HL-60 (cell line): ENCODE measurements at regions not wholly inside any gene's neighbourhood (a gene's known extent, or its start where the extent isn't known, plus 50 kb on each side); places are given as distances from the start of the nearest gene placed in this dataset.

Experiments used
- POLR2AphosphoS5 ChIP-seq: IDR thresholded peaks from 2 replicates; pipeline ENCODE4 v1.6.1; 2012; ENCODE audit warnings: low read depth
- TF ChIP-seq, protein P1 (sequence below): IDR thresholded peaks from one replicate; pipeline ENCODE4 v1.5.1; 2011; ENCODE audit warnings: low read length, control low read depth, inconsistent platforms; ENCODE audit not compliant: insufficient read depth

DNA sequence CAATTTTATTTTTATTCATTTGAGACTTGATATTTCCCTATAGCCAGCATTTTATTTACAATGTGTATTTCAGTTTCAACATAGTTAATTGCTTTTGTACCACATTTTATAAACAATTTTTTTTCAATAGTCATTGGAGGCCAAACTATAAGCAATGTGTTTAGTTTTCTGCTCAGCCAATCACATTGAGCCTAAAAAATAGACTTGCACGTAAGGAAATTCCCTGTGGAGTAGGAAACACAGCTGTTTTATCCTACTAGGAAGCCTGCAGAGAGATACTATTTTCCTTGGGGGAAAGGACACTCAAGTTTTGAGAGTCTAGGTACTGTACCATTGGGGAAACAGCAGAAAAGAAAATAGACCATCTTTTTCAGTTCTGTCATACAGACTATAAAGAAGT is 410.2 kb upstream of the GOT2 start:
- TF ChIP-seq, protein P1, sequence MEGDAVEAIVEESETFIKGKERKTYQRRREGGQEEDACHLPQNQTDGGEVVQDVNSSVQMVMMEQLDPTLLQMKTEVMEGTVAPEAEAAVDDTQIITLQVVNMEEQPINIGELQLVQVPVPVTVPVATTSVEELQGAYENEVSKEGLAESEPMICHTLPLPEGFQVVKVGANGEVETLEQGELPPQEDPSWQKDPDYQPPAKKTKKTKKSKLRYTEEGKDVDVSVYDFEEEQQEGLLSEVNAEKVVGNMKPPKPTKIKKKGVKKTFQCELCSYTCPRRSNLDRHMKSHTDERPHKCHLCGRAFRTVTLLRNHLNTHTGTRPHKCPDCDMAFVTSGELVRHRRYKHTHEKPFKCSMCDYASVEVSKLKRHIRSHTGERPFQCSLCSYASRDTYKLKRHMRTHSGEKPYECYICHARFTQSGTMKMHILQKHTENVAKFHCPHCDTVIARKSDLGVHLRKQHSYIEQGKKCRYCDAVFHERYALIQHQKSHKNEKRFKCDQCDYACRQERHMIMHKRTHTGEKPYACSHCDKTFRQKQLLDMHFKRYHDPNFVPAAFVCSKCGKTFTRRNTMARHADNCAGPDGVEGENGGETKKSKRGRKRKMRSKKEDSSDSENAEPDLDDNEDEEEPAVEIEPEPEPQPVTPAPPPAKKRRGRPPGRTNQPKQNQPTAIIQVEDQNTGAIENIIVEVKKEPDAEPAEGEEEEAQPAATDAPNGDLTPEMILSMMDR, result no peak
- no peak for TF ChIP-seq POLR2AphosphoS5
